ENCODE measurements at regions not wholly inside any gene's neighbourhood (a gene's known extent, or its start where the extent isn't known, plus 50 kb on each side); places are given as distances from the start of the nearest gene placed in this dataset.

DNA sequence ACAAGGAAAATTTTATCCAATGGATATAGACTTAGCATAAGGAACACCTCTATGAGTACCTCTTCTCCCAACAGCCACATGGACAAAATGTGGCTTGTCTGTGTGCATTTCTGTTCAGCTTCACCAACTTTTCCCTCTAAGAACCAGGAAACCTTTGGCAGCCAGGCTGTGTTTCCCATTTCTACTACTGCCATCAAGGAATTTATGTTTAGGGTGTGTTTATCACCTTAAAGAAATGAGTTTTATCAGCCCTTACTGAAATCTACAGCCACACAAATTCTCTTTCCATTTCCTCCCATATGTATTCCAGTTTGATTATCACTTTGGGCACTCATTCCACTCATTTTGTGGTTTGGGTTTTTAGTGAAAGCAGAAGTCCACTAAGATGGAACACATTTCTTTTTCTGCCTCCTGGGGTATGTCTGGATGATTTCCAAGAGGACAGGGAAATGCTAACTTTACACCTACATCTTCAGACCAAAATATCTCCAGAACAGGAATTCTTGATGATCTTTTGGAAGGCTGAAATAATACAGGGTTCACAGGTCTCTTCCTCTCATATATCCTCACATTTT, 82.6 kb upstream of the MAOA start:
- DNase-seq (ENCODE audit: low spot score in 2 of 2, unreplicated experiment in 2 of 2) = no peak
- Mint-ChIP-seq H3K27ac (no peak overlapping the region), H3K4me1 (no peaks in the 10 kb centered on the region), H3K27me3 (ENCODE audit: low read depth) (no peaks in the 10 kb centered on the region), H3K4me3 (no peak overlapping the region), H3K9me3 (peaks cover 16% of the 10 kb centered on the region), H3K36me3 (no peaks in the 10 kb centered on the region)
- TF ChIP-seq, protein P1, sequence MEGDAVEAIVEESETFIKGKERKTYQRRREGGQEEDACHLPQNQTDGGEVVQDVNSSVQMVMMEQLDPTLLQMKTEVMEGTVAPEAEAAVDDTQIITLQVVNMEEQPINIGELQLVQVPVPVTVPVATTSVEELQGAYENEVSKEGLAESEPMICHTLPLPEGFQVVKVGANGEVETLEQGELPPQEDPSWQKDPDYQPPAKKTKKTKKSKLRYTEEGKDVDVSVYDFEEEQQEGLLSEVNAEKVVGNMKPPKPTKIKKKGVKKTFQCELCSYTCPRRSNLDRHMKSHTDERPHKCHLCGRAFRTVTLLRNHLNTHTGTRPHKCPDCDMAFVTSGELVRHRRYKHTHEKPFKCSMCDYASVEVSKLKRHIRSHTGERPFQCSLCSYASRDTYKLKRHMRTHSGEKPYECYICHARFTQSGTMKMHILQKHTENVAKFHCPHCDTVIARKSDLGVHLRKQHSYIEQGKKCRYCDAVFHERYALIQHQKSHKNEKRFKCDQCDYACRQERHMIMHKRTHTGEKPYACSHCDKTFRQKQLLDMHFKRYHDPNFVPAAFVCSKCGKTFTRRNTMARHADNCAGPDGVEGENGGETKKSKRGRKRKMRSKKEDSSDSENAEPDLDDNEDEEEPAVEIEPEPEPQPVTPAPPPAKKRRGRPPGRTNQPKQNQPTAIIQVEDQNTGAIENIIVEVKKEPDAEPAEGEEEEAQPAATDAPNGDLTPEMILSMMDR (IDR thresholded peaks at IDR 0.05; ENCODE audit: unreplicated experiment) = no peak

GRCh38 chrX:43580621-43581020, 75.5 kb upstream of the MAOA start:
- H3K36me3 Mint-ChIP-seq = no peaks in the 10 kb centered on the region
- no peak overlapping the region for H3K27ac Mint-ChIP-seq
- DNase-seq (ENCODE audit: low spot score in 2 of 2, unreplicated experiment in 2 of 2) = no peak

GRCh38 chrX:43581167-43581566, 74.9 kb upstream of the MAOA start:
- H3K4me1 Mint-ChIP-seq = peaks cover 2% of the 10 kb centered on the region
- TF ChIP-seq, protein P1 (IDR thresholded peaks at IDR 0.05; ENCODE audit: unreplicated experiment) = no peak
- no peaks in the 10 kb centered on the region for H3K36me3 Mint-ChIP-seq
- no peak overlapping the region for H3K27ac Mint-ChIP-seq
- H3K9me3 Mint-ChIP-seq = peaks cover 28% of the 10 kb centered on the region
- no peak overlapping the region for H3K4me3 Mint-ChIP-seq
- H3K27me3 Mint-ChIP-seq (ENCODE audit: low read depth) = no peaks in the 10 kb centered on the region
- no peak for DNase-seq (ENCODE audit: low spot score in 2 of 2, unreplicated experiment in 2 of 2)

More at GRCh38 chrX:43580621-43581020, 75.5 kb upstream of the MAOA start:
- H3K27me3 Mint-ChIP-seq (ENCODE audit: low read depth) = no peaks in the 10 kb centered on the region
- TF ChIP-seq, protein P1 (IDR thresholded peaks at IDR 0.05; ENCODE audit: unreplicated experiment) = no peak
- H3K4me3 Mint-ChIP-seq = no peak overlapping the region
- peaks cover 2% of the 10 kb centered on the region for H3K4me1 Mint-ChIP-seq
- H3K9me3 Mint-ChIP-seq = peaks cover 27% of the 10 kb centered on the region

DNA sequence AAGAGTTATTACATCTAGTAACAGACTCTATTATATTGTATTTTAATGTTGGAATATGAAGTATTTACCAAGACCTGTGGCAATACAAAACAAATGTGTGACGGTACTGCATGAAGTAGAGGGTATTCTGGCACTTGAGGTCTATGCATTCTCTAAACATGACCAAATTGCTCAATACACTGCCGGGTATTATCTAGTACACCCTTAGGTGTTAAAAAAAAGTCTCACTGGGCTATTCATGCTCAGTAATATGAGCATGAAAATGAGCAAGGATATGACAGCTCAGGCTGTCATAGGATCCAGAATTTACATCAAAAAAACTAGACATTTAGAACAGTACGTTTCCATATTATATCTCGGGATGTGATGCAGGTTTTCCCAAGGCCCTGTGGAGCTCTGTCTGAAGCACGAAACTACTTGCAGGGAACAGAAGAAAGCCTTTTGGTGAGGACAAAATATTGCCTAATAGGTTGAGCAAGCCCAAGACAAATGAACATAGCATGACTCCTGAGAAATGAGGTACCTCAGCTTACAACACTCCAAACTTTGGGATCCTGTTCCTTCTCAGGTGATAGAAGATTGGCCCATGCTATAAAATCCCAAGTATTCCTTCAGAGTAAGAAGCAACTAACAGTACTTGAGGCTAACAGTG, 74.1 kb upstream of the MAOA start:
- Mint-ChIP-seq H3K4me1 (peaks cover 2% of the 10 kb centered on the region), H3K27ac (no peak overlapping the region), H3K36me3 (no peaks in the 10 kb centered on the region), H3K4me3 (no peak overlapping the region), H3K9me3 (peaks cover 33% of the 10 kb centered on the region), H3K27me3 (ENCODE audit: low read depth) (no peaks in the 10 kb centered on the region)
- no peak for DNase-seq (ENCODE audit: low spot score in 2 of 2, unreplicated experiment in 2 of 2)
- TF ChIP-seq, protein P1 (IDR thresholded peaks at IDR 0.05; ENCODE audit: unreplicated experiment) = no peak

DNA sequence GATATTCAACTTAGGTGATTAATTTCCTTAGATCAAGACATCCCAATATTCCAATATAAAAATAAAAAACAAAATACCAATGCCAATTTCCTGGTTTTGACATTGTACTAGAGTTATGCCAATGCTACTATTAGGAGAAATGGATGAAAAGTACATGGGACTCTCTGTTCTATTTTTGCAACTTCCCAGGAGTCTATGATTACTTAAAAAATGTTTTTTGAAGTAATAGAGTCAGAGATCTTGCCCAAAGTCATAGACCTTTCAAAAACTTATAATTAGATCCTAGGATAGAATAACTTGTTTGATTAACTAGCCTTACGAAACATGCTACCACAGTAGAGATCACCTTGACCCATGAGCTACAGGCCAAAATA, 73.6 kb upstream of the MAOA start:
- H3K9me3 Mint-ChIP-seq = peaks cover 32% of the 10 kb centered on the region
- H3K27me3 Mint-ChIP-seq (ENCODE audit: low read depth) = no peaks in the 10 kb centered on the region
- H3K36me3 Mint-ChIP-seq = no peaks in the 10 kb centered on the region
- no peak overlapping the region for H3K4me3 Mint-ChIP-seq
- peaks cover 2% of the 10 kb centered on the region for H3K4me1 Mint-ChIP-seq
- no peak for DNase-seq (ENCODE audit: low spot score in 2 of 2, unreplicated experiment in 2 of 2)
- TF ChIP-seq, protein P1 (IDR thresholded peaks at IDR 0.05; ENCODE audit: unreplicated experiment) = no peak
- no peak overlapping the region for H3K27ac Mint-ChIP-seq
